ENCODE measurements at regions not wholly inside any gene's neighbourhood (a gene's known extent, or its start where the extent isn't known, plus 50 kb on each side); places are given as distances from the start of the nearest gene placed in this dataset.
A peak's percentile ranks its signal among the peaks of the same experiment; 100 is the strongest.

DNA sequence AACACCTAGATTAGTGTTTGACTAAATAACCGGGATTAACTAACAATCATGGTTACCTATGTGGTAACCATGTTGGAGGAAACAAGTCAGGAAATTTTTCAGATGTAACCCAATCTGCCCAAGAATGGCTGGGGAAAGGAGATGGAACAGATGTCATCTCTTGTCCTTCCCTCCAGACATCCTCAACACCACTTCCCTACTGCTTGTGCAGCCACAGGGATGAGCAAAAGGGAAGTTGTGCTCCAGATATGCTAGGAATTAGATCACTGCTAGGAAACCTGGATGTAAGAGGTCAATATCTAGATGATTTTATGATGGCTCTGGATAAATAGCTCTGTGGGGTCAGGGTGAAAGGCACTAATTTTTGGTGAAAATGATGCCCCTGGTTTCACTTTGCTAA, 61.3 kb upstream of the ELL2 start:
- H3K27ac ChIP-seq: peak overlapping the region; percentile 89
- DNase-seq (ENCODE audit: low read depth, low spot score): no peak

DNA sequence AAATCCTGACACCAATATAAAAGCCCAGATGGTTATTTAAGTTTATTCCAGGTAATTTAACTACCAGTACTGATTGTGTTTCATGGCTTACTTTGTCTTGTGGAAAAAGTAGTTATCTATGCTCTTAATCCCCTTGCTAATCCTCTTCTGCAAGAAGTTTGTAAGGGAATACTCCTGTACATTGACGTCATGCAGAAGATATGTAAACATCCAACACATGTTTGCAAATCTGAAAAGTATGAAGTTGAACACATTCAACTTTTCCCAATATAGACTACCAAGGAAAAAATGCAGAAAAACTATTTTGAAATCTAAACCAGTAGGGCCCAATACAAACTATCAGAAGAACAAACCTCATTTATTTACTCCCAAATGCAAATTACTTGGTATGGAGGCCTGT, 56.3 kb upstream of the ELL2 start:
- DNase-seq (ENCODE audit: low read depth, low spot score): no peak
- H3K27ac ChIP-seq: no peak overlapping the region

GRCh38 chr5:96016216-96016615, 54.6 kb upstream of the ELL2 start:
- DNase-seq (ENCODE audit: low read depth, low spot score): no peak
- no peak overlapping the region for H3K27ac ChIP-seq

GRCh38 chr5:96015709-96016108, 54.1 kb upstream of the ELL2 start:
- no peak for DNase-seq (ENCODE audit: low read depth, low spot score)

DNA sequence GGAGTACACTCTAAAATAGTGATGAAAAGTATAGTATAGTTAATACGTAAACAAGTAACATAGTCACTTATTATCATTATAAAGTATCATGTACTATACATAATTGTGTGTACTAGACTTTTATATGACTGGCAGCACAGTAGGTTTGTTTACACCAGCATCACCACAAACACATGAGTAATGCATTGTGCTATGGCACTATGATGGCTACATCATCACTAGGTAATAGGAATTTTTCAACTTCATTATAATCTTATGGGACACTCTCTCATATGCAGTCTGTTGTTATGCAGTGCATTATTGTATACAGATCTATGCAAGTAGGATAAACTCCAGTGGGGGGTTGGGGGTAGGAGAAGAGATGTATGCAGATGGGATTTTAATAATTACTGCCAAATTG, 52.7 kb upstream of the ELL2 start:
- no peak for DNase-seq (ENCODE audit: low read depth, low spot score)
- H3K27ac ChIP-seq: no peak overlapping the region

More at GRCh38 chr5:96015709-96016108, 54.1 kb upstream of the ELL2 start:
- no peak overlapping the region for H3K27ac ChIP-seq

DNA sequence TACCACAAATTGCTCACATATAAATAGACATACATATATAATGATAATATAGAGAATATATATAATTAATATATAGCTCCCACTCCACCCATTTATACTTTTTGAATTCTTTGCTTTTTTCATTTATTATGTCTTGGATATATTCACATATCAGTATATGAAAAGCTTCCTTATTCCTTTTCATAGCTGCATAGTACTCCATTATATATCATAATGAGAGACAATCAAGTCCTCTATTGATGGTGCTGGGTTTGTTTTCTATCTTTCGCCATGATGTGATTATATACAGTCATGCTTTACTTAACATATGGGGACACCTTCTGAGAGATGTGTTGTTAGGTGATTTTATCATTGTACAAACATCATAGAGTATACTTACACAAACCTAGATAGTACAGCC, 51.6 kb upstream of the ELL2 start:
- no peak for DNase-seq (ENCODE audit: low read depth, low spot score)
- peak overlapping the region; percentile 41 for H3K27ac ChIP-seq

- peak overlapping the region; percentile 41 for H3K27ac ChIP-seq
- DNase-seq (ENCODE audit: low read depth, low spot score): no peak
These were observed 50.7 kb upstream of the ELL2 start for GRCh38 chr5:96012399-96012798.
